ENCODE measurements at regions not wholly inside any gene's neighbourhood (a gene's known extent, or its start where the extent isn't known, plus 50 kb on each side); places are given as distances from the start of the nearest gene placed in this dataset.

DNA sequence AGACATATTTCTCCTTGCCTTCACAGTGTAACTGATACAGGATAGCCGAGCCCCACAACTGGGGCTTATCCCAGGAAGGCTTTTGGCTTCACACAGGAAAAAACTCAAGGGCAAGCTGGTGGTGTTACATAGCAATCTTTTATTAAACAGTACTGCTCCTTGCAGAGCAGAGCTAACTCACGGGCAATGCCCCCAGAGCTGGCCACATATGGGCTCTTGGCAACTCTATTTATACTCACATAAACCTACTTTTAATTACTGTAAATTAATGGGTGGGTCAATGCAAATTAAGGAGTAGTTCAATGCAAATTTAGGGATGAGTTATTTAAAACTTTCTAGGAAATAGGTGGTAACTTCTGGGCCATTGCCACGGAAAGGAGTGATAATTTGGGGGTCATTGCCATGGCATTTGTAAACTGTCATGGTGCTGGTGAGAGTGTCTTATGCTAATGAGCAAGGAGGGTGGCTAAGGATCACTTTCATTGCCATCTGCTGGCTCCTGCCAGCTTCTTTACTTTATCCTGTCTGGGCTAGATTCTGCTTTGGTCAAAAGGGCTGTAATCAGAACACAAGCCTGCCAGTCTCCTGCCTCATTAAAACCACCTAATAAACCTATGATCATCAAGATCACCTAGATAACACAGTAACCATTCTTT is 288.8 kb downstream of the CENPC start:
- H2AFZ ChIP-seq (ENCODE audit: low read length), result no peak overlapping the region
- H3K36me3 ChIP-seq (ENCODE audit: insufficient read depth, low read length), result no peaks in the 10 kb centered on the region
- no peaks in the 10 kb centered on the region for H3F3A ChIP-seq (ENCODE audit: low read depth)
- no peaks in the 10 kb centered on the region for H3K9me3 ChIP-seq (ENCODE audit: insufficient read depth, low read depth, low read length)
- TF ChIP-seq, protein P1, sequence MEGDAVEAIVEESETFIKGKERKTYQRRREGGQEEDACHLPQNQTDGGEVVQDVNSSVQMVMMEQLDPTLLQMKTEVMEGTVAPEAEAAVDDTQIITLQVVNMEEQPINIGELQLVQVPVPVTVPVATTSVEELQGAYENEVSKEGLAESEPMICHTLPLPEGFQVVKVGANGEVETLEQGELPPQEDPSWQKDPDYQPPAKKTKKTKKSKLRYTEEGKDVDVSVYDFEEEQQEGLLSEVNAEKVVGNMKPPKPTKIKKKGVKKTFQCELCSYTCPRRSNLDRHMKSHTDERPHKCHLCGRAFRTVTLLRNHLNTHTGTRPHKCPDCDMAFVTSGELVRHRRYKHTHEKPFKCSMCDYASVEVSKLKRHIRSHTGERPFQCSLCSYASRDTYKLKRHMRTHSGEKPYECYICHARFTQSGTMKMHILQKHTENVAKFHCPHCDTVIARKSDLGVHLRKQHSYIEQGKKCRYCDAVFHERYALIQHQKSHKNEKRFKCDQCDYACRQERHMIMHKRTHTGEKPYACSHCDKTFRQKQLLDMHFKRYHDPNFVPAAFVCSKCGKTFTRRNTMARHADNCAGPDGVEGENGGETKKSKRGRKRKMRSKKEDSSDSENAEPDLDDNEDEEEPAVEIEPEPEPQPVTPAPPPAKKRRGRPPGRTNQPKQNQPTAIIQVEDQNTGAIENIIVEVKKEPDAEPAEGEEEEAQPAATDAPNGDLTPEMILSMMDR (conservative IDR thresholded peaks at IDR 0.05; ENCODE audit: low read length), result no peak
- no peak for TF ChIP-seq EZH2phosphoT487 (IDR thresholded peaks at IDR 0.05; ENCODE audit: borderline replicate concordance)
- H3K9ac ChIP-seq (ENCODE audit: low read depth, low read length, poor library complexity, severe bottlenecking), result no peak overlapping the region
- H3K27me3 ChIP-seq (ENCODE audit: insufficient read depth, low read length, poor library complexity, severe bottlenecking), result no peaks in the 10 kb centered on the region
- H3K4me3 ChIP-seq (ENCODE audit: low read length, poor library complexity, severe bottlenecking), result no peak overlapping the region
- H3K4me1 ChIP-seq (ENCODE audit: insufficient read depth, low read length, poor library complexity, severe bottlenecking), result no peaks in the 10 kb centered on the region
- no peak overlapping the region for H3K4me2 ChIP-seq (ENCODE audit: low read depth, low read length, poor library complexity, severe bottlenecking)
- no peaks in the 10 kb centered on the region for H4K20me1 ChIP-seq (ENCODE audit: insufficient read depth, low read length, poor library complexity, severe bottlenecking)
- no peaks in the 10 kb centered on the region for H3K9me2 ChIP-seq (replicated peaks; ENCODE audit: low read depth, low read length)
- H3K79me2 ChIP-seq (ENCODE audit: insufficient read depth, low read length), result no peaks in the 10 kb centered on the region

DNA sequence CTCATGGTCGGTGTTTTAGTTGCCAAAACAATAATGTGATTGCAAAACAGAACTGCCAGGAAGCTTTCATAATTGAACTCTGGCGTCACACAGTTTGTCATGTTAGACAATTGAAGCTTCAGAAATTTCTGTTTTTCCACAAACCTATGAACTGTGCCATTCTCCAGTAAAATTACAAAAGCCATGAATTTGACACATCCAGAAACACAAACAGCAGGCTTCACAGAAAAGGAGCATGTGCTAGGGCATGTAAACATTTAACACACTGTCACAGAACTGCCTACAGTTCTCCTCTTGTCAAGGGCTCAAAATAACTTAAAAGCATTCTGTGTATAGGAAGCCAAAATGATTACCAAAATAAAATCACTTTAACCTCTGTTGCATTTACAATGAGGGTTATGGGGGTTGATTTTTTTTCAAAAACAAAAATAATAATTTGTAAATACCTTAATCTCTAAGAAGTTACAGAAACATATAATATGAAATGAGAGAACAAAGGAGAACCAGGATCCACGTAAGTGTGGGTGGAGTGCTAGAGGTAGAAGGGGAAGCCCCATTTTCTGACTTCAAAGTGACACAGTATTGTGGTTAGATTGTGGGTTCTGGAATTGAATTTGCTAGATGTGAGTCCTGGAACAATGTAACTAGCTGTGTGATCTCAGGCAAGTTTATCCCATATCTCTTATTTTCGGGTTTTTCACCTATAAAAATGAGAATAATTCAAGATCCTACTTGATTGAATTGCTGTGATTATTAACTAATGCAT is 295.0 kb downstream of the CENPC start:
- Histone ChIP-seq H3K36me3 (ENCODE audit: insufficient read depth, low read length) (no peaks in the 10 kb centered on the region), H3K79me2 (ENCODE audit: insufficient read depth, low read length) (no peaks in the 10 kb centered on the region), H3K4me2 (ENCODE audit: low read depth, low read length, poor library complexity, severe bottlenecking) (no peak overlapping the region), H3K9ac (ENCODE audit: low read depth, low read length, poor library complexity, severe bottlenecking) (no peak overlapping the region), H3F3A (ENCODE audit: low read depth) (no peaks in the 10 kb centered on the region), H3K27me3 (ENCODE audit: insufficient read depth, low read length, poor library complexity, severe bottlenecking) (no peaks in the 10 kb centered on the region), H3K9me2 (replicated peaks; ENCODE audit: low read depth, low read length) (no peaks in the 10 kb centered on the region), H3K4me3 (ENCODE audit: low read length, poor library complexity, severe bottlenecking) (no peak overlapping the region), H4K20me1 (ENCODE audit: insufficient read depth, low read length, poor library complexity, severe bottlenecking) (no peaks in the 10 kb centered on the region), H3K4me1 (ENCODE audit: insufficient read depth, low read length, poor library complexity, severe bottlenecking) (no peaks in the 10 kb centered on the region), H3K9me3 (ENCODE audit: insufficient read depth, low read depth, low read length) (no peaks in the 10 kb centered on the region), H2AFZ (ENCODE audit: low read length) (no peak overlapping the region)
- TF ChIP-seq, protein P1 (conservative IDR thresholded peaks at IDR 0.05; ENCODE audit: low read length), result no peak
- TF ChIP-seq EZH2phosphoT487 (IDR thresholded peaks at IDR 0.05; ENCODE audit: borderline replicate concordance), result no peak

DNA sequence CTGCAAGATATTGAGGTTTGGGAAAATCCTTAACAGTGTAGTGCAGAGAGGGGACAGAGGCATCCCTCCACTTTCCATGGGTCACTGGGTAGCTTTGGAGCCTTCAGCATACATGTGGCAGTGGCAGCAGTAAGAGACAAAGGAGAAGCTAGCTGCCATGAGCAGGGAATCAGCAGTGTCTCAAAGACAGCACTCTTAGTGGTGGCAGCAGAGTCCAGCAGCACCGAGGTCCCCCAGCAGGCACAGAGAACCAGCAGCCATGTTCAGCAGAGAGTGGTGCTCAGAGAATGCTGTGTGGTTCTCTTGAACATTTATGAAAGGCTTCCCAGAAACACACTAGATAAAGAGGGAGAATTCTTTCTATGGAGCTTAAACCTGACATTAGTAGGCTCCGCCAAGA is 308.5 kb downstream of the CENPC start:
- TF ChIP-seq, protein P1 (conservative IDR thresholded peaks at IDR 0.05; ENCODE audit: low read length), result no peak
- no peak for TF ChIP-seq EZH2phosphoT487 (IDR thresholded peaks at IDR 0.05; ENCODE audit: borderline replicate concordance)
- H3K9ac ChIP-seq (ENCODE audit: low read depth, low read length, poor library complexity, severe bottlenecking), result no peak overlapping the region
- no peaks in the 10 kb centered on the region for H3K9me3 ChIP-seq (ENCODE audit: insufficient read depth, low read depth, low read length)
- H2AFZ ChIP-seq (ENCODE audit: low read length), result no peak overlapping the region
- no peak overlapping the region for H3K4me3 ChIP-seq (ENCODE audit: low read length, poor library complexity, severe bottlenecking)
- no peaks in the 10 kb centered on the region for H3K79me2 ChIP-seq (ENCODE audit: insufficient read depth, low read length)
- H3K4me1 ChIP-seq (ENCODE audit: insufficient read depth, low read length, poor library complexity, severe bottlenecking), result no peaks in the 10 kb centered on the region
- no peaks in the 10 kb centered on the region for H3K27me3 ChIP-seq (ENCODE audit: insufficient read depth, low read length, poor library complexity, severe bottlenecking)
- no peaks in the 10 kb centered on the region for H3K36me3 ChIP-seq (ENCODE audit: insufficient read depth, low read length)
- no peaks in the 10 kb centered on the region for H4K20me1 ChIP-seq (ENCODE audit: insufficient read depth, low read length, poor library complexity, severe bottlenecking)
- no peak overlapping the region for H3K4me2 ChIP-seq (ENCODE audit: low read depth, low read length, poor library complexity, severe bottlenecking)
- H3K9me2 ChIP-seq (replicated peaks; ENCODE audit: low read depth, low read length), result no peaks in the 10 kb centered on the region
- H3F3A ChIP-seq (ENCODE audit: low read depth), result no peaks in the 10 kb centered on the region
